Middle frontal gyrus (tissue), 1 donor: ENCODE measurements at regions not wholly inside any gene's neighbourhood (a gene's known extent, or its start where the extent isn't known, plus 50 kb on each side); places are given as distances from the start of the nearest gene placed in this dataset.
"Not testable (repeated sequence)": the region's sequence is repeated elsewhere in the genome, so short reads cannot be mapped to it uniquely, and the experiment has no call there.

Experiments
- DNase-seq: peaks from one replicate; pipeline ENCODE4 v3.0.0-alpha.2; 2015; ENCODE audit warnings: low spot score; ENCODE audit errors: extremely low spot score

DNA sequence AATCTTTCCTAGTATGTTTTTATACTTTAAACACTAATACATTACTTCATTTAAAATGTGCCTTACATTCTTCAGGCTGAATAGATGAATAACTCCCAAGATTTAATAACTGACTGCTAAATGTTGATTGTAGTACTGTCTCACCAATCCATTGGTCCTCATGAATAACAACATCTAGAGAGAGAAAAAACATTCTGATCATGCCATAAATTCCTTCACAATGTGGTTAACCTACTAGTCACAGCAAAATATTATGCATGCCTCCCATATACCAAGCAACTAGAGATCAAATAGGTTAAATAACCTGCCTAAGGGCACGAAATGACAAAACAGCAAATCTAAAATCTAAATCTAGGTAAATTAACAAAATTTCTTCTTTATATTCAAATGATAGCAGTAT is 66.2 kb downstream of the SYT15 start:
- not testable (repeated sequence) for DNase-seq

DNA sequence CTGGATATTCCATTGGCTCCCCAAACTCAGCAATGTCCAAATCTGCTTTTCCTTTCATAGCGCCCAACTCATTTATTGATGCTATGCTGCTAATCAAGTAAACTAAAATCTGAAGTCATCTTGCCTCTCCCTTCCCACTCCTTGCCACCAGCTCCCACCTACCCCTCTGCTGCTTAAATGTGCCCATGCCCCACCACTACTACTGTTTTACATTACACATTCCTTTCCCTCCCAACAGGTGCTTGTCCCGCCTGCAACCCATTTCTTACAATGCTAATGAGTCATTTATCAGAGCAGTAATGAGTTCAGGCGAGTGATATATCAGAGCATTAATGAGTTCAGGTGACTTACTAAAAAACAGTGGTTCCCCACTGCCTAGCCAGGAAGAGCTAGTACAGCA is 67.2 kb downstream of the SYT15 start:
- DNase-seq, result not testable (repeated sequence)

DNA sequence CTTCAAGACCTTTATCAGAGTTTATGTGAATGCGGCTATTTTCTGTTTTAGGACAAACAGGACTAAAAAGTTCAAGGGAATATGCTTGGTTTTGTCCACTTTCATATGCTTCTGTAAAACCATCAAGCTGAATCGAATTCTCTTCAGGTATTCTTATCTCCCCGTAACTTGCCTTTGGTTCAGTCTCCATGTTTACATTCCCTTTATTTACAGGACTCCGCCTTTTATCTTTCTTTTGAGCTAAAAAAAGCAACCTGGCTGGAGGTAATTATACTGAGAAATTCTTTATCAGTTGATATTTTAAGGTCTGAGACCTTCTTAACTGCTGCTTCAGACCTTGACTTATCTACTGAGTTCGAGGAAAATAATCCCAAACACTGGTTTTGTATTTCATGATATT is 72.0 kb downstream of the SYT15 start:
- DNase-seq, result not testable (repeated sequence)

DNA sequence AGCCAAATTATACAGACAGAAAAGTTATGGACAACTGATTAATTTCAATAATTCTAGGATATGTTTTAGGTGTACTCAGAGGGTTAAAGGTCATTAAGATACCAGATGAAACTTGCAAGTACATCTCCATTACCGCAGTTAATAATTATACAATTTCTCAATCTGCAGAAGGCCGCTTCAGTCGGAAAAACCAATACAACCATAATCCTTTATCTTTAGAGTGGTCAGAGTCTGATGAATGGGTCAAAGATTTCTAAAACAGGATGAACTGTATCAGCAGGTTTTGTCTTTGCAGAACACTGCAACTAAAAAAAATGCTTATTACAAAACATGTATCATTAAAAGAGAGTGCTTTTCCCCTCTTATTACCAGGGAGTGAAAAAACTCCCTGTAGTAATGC is 78.5 kb downstream of the SYT15 start:
- DNase-seq, result not testable (repeated sequence)

DNA sequence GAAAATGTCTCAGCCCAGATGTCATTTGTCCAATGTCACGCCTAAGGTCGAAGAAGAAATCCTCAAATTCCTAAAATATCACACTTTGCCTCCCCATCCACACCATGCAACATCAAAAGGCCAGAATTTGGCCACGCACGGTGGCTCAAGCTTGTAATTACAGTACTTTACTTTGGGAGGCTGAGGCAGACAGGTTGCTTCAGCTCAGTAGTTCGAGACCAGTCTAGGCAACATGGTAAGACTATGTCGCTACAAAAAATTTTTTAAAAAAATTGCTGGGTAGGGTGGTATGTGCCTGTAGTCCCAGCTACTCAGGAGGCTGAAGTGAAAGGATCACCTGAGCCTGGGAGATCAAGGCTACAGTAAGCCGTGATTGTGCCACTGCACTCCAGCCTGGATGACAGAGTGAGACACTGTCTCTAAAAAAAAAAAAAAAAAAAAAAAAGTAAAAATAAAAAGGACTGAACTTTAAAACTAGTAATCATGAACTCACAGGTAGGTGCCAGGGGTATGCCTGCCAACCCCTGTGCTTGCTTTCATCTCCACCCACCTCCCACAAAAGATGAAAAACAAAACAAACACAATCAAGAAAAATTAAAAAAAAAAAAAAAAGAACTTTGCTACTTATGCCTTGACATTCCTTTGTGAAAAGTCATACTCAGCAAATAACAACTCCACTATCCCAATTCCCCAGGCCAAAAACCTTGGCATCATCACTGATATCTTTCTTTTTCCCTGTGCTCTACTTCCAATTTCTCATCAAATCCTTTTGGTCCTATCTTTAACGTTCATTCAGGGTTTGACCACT is 81.3 kb downstream of the SYT15 start:
- DNase-seq, result not testable (repeated sequence)

DNA sequence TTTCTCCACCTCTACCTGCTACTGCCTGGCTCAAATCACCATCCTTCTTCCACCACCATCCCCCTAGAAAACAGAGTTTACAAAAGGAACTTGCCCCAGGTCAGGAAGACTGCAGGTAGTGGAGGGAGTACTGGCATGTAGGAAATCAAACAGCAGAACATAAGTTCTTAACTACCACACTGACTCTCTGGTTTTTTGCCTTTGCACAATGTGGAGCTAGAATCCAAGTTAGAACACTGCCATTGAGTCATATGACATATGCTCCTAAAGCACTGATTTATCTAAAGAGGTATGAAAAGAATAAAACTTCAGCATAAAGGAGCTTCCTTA is 81.9 kb downstream of the SYT15 start:
- DNase-seq, result not testable (repeated sequence)

DNA sequence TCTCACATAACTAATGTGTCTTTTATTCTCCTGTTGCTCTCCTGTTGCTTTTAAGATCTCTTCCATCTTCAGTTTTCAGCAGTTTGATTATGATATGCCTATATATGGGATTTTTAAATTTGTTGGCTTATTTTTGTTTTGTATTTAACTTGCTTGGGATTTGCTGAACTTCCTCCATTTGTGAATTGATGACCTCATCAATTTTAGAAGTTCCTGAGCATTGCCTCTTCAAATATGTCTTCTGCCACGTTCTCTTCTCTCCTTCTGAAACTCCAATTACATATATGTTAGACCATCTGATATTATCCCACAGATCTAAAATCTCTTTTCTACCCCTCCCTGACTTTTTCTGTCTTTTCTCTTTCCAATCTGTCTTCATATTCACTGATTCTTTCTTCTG is 86.6 kb downstream of the SYT15 start:
- DNase-seq, result not testable (repeated sequence)

DNA sequence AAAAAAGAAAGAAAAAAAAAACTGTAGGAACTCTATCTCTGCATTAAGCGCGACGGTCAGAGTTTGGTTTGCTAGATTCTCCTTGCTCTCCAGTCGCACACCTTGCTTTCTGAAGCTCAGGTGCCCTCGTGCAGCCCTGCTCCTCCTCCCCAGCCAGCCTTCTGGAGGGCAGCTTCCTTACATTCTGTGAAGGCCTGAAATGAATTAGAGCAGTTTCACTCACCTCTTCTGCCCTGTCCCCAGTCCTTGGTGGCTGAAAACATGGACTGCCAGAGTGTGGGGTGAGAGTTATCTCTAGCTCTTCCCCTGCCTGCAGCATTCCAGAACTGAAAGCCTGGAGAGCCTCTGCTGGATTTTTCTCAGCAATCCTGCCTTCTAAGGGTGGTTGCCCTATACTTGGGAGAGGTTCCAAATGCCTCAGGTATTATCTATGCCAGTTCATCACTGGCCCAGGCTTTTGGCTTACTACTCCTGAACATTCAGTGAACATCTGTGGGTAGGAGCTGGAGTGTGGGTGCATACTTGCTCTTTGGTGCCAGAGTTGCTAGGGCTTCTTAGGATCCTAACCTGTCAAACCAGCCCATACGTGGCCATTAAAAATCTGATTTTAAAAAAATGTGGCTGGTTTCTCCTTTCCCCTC is 89.5 kb downstream of the SYT15 start:
- not testable (repeated sequence) for DNase-seq

DNA sequence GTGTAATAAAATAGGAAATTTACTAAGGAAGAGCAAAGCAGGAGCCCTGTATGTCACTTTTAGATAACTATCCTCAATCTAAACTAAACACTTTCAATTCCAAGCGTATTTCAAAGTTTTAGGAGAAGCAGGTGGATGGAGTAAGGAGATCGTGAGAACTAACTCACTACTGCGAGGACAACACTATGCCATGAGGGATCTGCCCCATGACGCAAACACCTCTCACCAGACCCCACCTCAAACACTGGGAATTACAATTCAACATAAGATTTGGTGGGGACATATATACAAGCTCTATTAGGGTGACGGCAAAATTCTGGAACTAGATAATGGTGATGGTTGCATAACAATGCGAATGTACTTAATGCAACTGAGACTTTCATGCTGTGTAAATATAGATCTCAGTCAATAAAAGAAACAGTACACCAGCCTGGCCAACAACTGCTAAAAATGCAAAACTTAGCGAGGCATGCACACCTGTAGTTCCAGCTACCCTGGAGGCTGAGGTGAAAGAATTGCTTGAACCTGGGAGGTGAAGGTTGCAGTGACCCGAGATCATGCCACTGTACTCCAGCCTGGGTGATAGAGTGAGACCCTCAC is 99.0 kb downstream of the SYT15 start:
- not testable (repeated sequence) for DNase-seq

DNA sequence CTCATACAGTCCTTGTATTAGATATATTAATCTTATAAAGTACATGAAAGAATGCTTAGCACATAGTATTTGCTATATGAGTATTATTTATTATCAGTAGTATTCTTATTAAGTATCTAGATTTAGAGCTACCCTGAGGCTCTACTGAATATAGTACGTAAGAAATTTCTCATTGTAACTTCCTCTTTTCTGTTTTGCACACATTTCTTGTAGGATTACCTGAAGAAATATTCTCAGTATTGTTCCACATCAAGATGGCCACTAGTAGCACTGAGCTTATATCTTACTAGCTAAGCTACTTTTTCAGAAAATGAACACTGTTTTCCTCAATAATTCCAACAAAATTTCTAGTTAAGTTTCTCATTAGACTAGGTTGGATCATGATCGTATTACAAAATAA is 112.5 kb downstream of the SYT15 start:
- not testable (repeated sequence) for DNase-seq

DNA sequence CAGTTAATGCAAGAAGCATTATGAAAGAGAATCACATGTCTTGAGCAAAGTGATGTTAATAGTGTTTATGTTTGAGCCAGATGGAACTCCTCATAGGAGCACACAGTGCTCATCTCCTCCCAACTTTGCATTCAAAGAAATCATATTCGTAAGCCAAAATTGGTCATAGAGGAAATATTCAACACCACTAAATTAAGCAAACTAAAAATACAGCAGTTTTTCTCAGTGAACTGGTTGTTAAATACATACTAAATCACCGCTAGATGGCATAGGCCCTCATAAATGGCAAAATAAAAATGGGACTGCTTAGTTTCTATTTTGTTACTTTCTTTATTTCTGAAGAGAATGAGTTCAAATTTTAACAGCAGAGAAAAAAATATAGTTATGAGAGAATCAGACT is 114.3 kb downstream of the SYT15 start:
- not testable (repeated sequence) for DNase-seq

DNA sequence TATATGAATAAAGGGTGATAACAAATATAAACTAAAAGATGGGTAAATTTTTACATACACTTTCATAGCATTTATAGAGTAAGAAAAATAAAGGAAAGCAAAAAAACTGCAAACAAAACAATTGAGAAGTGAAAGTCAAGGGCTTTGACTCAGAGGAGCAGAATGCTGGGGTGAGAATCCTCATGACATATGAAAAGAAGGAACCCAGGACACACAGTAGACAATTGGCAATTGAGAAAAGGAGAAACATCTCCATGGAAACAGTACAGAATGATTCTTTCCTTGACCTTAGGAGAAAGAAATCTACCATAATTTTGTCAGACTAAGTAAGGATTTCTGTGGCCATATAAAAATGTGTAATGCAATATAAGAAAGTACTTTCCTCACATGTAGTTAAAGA is 138.3 kb downstream of the SYT15 start:
- DNase-seq, result not testable (repeated sequence)

DNA sequence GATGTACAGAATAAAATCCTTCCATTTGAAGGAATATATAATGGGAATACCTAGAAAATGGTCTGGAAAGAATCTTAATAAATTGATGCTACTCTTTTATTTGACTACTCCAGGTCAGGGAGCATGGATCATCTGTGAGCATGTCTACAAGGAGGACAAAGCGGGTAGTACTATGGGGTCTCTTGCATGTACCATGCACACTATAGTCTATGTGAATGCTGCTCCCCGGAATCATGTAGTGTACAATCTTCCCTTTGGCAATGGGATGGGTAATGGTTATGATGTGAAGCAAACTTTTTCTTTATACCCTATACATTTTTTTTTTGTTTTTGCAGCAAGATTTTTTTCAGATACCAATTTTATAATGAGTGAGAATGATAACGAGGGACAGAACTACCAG is 139.1 kb downstream of the SYT15 start:
- not testable (repeated sequence) for DNase-seq

DNA sequence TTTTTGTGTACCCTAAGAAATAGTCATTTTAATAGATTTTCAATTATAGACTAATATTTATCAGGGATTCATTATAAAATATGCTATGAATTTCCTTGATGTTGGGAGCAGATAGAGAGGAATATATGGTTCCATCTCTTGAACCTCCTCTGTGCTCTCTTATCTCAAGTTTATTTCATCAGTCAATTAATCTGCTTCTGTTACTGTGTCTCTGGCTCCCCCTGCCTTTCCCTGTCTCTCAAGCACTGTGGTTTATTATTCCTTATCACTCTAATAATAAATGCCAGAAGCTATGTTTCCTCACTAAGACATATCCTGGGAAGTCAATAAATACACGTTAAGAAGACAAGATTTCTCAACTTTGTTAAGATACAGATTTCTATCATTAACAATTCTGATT is 141.5 kb downstream of the SYT15 start:
- not testable (repeated sequence) for DNase-seq

DNA sequence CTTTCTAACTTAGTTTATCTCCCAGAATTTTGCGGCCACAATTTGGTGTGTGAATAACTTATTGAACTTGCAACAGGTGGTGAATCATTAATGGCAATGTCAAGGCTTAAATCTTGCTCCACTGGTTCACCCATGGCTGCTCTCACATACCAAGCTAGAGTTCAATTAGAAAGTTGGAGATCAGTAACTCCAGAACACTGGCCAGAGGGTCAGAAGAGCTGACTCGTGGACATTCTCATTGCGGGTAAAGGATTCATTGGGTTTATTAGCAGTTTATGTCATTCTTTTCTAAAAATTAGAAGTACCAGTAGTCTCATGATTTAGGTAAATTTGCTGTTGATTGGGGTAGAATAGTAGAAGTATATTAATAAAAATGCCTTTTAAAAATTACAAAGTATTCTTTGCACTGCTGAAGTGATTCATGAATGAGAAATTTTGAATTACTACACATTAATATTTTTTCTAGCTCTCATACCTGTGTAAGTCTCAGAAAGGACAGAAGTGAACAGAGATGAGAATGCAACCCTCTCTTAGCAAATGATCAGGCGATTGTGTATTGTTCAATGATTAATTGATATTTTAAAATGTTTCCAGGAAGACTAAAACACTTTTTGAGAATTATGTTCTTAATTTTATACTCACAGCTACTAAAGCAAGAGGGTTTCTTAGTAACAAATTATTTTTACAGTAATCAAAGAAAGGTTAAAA is 142.0 kb downstream of the SYT15 start:
- DNase-seq, result not testable (repeated sequence)

DNA sequence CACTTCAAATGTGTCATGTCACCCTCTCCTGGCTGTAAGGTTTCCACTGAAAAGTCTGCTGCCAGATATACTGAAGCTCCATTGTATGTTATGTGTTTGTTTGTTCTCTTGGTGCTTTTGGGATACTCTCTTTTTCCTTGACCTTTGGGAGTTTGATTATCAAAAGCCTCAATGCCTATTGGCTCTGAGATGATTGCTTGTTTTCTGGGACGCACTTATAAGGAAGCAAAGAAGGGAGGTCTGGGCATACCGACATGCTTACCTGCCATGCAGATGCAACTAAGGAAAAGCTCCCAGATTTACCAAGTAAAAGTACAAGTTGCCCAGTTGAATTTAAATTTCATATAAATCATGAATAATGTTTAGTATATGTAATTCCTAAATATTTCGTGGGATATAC is 145.3 kb downstream of the SYT15 start:
- not testable (repeated sequence) for DNase-seq

DNA sequence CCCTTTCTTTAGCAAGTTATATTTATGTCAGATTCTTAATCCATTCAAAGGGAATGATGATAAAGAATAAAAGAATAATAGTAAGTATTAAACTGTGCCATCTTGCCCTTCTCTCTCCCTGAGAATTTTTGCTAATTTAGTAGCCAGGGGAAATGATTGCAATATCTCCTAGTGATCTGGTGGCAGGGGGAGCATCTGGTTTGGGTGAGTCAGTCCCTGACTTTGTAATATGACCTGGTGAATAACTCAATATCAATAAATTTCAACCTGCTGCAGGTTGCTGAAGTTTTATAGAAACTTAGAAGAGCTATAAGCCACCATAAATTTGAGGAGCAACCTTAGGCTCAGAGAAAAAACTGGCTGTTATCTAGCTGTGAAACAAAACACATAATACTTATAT is 149.4 kb downstream of the SYT15 start:
- DNase-seq, result not testable (repeated sequence)

DNA sequence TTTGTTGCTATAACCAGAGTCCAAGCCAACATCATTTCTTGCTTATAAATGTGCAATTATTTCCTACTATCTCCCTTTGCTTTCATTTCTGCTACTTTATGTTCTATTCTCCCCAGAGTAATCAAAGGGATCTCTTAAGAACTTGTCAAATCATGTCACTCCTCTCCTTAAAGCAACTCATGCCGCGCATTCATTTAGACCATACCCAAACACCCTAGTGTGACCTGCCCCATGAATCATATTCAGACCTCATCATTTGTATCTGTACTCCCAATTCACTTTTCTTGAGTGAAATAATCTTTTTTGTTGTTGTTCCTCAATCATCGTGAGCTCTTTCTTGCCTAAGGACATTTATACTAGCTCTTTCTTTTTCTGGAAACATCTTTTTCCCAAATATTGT is 151.8 kb downstream of the SYT15 start:
- DNase-seq, result not testable (repeated sequence)

DNA sequence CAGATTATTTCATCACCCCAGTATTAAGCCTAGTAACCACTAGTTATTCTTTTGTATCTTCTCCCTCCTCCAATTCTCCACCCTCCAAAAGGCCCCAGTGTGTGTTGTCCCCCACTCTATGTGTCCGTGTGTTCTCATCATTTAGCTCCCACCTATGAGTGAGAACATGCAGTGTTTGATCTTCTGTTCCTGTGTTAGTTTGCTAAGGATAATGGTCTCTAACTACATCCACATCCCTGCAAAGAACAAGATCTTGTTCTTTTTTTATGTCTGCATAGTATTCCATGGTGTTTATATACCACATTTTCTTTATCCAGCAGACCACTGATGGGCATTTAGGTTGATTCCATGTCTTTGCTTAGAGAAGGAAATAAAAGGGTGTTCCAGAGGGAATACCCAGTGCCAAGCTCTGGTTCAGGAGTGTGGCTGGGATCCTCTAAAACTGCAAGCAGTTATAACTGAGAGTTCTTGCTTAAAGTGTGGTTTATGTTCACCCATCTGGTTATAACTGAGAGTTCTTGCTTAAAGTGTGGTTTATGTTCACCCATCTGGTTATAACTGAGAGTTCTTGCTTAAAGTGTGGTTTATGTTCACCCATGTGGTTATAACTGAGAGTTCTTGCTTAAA is 154.8 kb downstream of the SYT15 start:
- not testable (repeated sequence) for DNase-seq

DNA sequence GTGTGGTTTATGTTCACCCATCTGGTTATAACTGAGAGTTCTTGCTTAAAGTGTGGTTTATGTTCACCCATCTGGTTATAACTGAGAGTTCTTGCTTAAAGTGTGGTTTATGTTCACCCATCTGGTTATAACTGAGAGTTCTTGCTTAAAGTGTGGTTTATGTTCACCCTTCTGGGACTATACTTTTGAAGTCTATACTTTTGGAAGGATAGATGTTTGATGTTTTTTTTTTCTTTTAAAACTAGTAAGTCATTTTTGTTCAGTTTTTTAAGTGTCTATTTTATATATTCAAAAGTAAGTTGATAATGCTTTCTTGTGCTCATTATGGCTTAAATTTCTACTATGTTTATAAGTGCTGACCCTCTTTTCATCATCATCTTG is 155.3 kb downstream of the SYT15 start:
- DNase-seq, result not testable (repeated sequence)

DNA sequence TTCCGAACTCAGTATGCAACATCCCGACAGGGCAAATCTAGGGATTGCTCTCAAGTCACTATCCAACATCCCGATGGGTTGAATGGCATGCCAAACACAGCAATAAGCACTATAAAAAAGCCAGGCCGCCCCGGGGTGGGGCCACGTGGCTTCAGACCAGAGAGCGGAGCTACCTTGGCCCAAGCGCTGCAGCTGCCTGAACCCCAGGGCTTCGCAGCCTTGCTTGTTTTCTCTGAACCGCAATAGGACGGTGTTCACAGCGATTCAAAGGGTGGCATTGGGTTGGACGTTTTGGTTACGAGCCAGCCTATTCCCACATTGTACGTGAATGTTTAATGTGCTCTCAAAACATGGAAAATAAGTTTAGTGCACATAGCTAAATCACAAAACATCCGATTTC is 161.0 kb downstream of the SYT15 start:
- DNase-seq, result not testable (repeated sequence)
